MCF 10A (cell line): ENCODE measurements at regions not wholly inside any gene's neighbourhood (a gene's known extent, or its start where the extent isn't known, plus 50 kb on each side); places are given as distances from the start of the nearest gene placed in this dataset.
A peak's percentile ranks its signal among the peaks of the same experiment; 100 is the strongest.

Experiments
- BruUV-seq: library from RNA; stranded (reverse); fragments of 400-500 nt; replicated peaks from 2 replicates; lab custom pipeline; 2021; lab: Mats Ljungman, UMichigan
- CTCF ChIA-PET: fragments of 300-600 bp; sonication (Branson Sonifier 250); formaldehyde crosslinking; extraction: SDS; loops from one replicate; lab custom pipeline; 2021; ENCODE audit warnings: antibody characterized with exemption, inconsistent platforms; lab: Yijun Ruan, JAX
- POLR2A ChIA-PET: fragments of 300-600, 350-650 bp; sonication (Branson Sonifier 250); formaldehyde crosslinking; extraction: SDS; loops from one replicate; lab custom pipeline; 2020; ENCODE audit warnings: antibody characterized with exemption, inconsistent platforms; lab: Yijun Ruan, JAX
- DNase-seq: peaks from one replicate; pipeline ENCODE4 v3.0.0-alpha.2; 2018; ENCODE audit not compliant: unreplicated experiment
- H3K27ac Mint-ChIP-seq: one replicate; pipeline ENCODE4 v1.8.0; 2022; ENCODE audit warnings: mild to moderate bottlenecking, low read depth, mixed read lengths; ENCODE audit not compliant: unreplicated experiment
- H3K27me3 Mint-ChIP-seq: one replicate; pipeline ENCODE4 v1.8.0; 2022; ENCODE audit warnings: mixed read lengths; ENCODE audit not compliant: insufficient read depth, unreplicated experiment
- H3K36me3 Mint-ChIP-seq: one replicate; pipeline ENCODE4 v1.8.0; 2022; ENCODE audit warnings: mild to moderate bottlenecking, moderate library complexity, mixed read lengths; ENCODE audit not compliant: insufficient read depth, unreplicated experiment
- H3K4me1 Mint-ChIP-seq: one replicate; pipeline ENCODE4 v1.8.0; 2022; ENCODE audit warnings: mixed read lengths; ENCODE audit not compliant: insufficient read depth, unreplicated experiment
- H3K4me3 Mint-ChIP-seq: one replicate; pipeline ENCODE4 v1.8.0; 2022; ENCODE audit warnings: mild to moderate bottlenecking, moderate library complexity, mixed read lengths; ENCODE audit not compliant: unreplicated experiment
- H3K9me3 Mint-ChIP-seq: one replicate; pipeline ENCODE4 v1.8.0; 2022; ENCODE audit warnings: mixed read lengths; ENCODE audit not compliant: unreplicated experiment
- CTCF ChIP-seq: fragments of 200-600 bp; IDR thresholded peaks from one replicate; pipeline ENCODE4 v1.8.0; 2022; ENCODE audit warnings: antibody characterized with exemption, mild to moderate bottlenecking; ENCODE audit not compliant: unreplicated experiment
- intact Hi-C: fragments of 100-400 bp; cut with micrococcal nuclease; formaldehyde crosslinking; loops from 2 replicates; pipeline ENCODE4 v1.14.1; 2022

GRCh38 chr13:48773531-48774275 lies 120.0 kb downstream of the CYSLTR2 start:
- intact Hi-C loops: loop anchor here (10.0 kb wide), 1 partner anchor 511 kb away; no protein-coding TSS in a partner anchor
- H3K4me1 Mint-ChIP-seq: peaks cover 13% of the 10 kb centered on the region
- no peak overlapping the region for H3K27ac Mint-ChIP-seq
- no peak for DNase-seq
- H3K36me3 Mint-ChIP-seq: no peaks in the 10 kb centered on the region
- H3K27me3 Mint-ChIP-seq: no peaks in the 10 kb centered on the region
- peaks cover 5% of the 10 kb centered on the region for H3K9me3 Mint-ChIP-seq
- POLR2A ChIA-PET: interaction anchor here (0.9 to 1.4 kb wide), 2 partner anchors 8 to 348 kb away, joined by 3 to 4 read pairs; no protein-coding TSS in a partner anchor
- no TSS peak for BruUV-seq
- no peak overlapping the region for H3K4me3 Mint-ChIP-seq
- no peak for TF ChIP-seq CTCF
- CTCF ChIA-PET: interaction anchor here (0.6 to 1.6 kb wide), 2 partner anchors 9 to 213 kb away, joined by 3 to 4 read pairs; no protein-coding TSS in a partner anchor

GRCh38 chr13:48775285-48775684 lies 121.6 kb downstream of the CYSLTR2 start:
- ChIA-PET CTCF (no interaction called here), POLR2A (no interaction called here)
- no peaks in the 10 kb centered on the region for H3K27me3 Mint-ChIP-seq
- H3K9me3 Mint-ChIP-seq: peaks cover 14% of the 10 kb centered on the region
- intact Hi-C loops: loop anchor here (10.0 kb wide), 1 partner anchor 510 kb away; no protein-coding TSS in a partner anchor
- H3K4me1 Mint-ChIP-seq: peaks cover 6% of the 10 kb centered on the region
- no peak overlapping the region for H3K4me3 Mint-ChIP-seq
- no peaks in the 10 kb centered on the region for H3K36me3 Mint-ChIP-seq
- no peak for TF ChIP-seq CTCF
- no TSS peak for BruUV-seq
- H3K27ac Mint-ChIP-seq: no peak overlapping the region
- DNase-seq: no peak

GRCh38 chr13:48775804-48776203 lies 122.1 kb downstream of the CYSLTR2 start:
- no peak for TF ChIP-seq CTCF
- no TSS peak for BruUV-seq
- H3K4me1 Mint-ChIP-seq: peaks cover 6% of the 10 kb centered on the region
- peak; percentile 62 for DNase-seq
- ChIA-PET POLR2A (no interaction called here), CTCF (interaction anchor here (1.0 kb wide), 1 partner anchor 179 kb away, joined by 3 read pairs; no protein-coding TSS in a partner anchor)
- no peak overlapping the region for H3K4me3 Mint-ChIP-seq
- H3K27me3 Mint-ChIP-seq: no peaks in the 10 kb centered on the region
- no peak overlapping the region for H3K27ac Mint-ChIP-seq
- no peaks in the 10 kb centered on the region for H3K36me3 Mint-ChIP-seq
- peaks cover 14% of the 10 kb centered on the region for H3K9me3 Mint-ChIP-seq
- intact Hi-C loops: loop anchor here (10.0 kb wide), 1 partner anchor 509 kb away; no protein-coding TSS in a partner anchor

GRCh38 chr13:48776401-48776800 lies 122.7 kb downstream of the CYSLTR2 start:
- intact Hi-C loops: loop anchor here (10.0 kb wide), 1 partner anchor 508 kb away; no protein-coding TSS in a partner anchor
- H3K4me3 Mint-ChIP-seq: no peak overlapping the region
- ChIA-PET CTCF (interaction anchor here (1.0 kb wide), 1 partner anchor 180 kb away, joined by 3 read pairs; no protein-coding TSS in a partner anchor), POLR2A (no interaction called here)
- no peak for DNase-seq
- BruUV-seq: no TSS peak
- H3K9me3 Mint-ChIP-seq: peaks cover 14% of the 10 kb centered on the region
- no peaks in the 10 kb centered on the region for H3K27me3 Mint-ChIP-seq
- H3K36me3 Mint-ChIP-seq: no peaks in the 10 kb centered on the region
- no peak for TF ChIP-seq CTCF
- H3K27ac Mint-ChIP-seq: no peak overlapping the region
- H3K4me1 Mint-ChIP-seq: peaks cover 6% of the 10 kb centered on the region
